ENCODE measurements at regions not wholly inside any gene's neighbourhood (a gene's known extent, or its start where the extent isn't known, plus 50 kb on each side); places are given as distances from the start of the nearest gene placed in this dataset.
"Not testable (repeated sequence)": the region's sequence is repeated elsewhere in the genome, so short reads cannot be mapped to it uniquely, and the experiment has no call there.

DNA sequence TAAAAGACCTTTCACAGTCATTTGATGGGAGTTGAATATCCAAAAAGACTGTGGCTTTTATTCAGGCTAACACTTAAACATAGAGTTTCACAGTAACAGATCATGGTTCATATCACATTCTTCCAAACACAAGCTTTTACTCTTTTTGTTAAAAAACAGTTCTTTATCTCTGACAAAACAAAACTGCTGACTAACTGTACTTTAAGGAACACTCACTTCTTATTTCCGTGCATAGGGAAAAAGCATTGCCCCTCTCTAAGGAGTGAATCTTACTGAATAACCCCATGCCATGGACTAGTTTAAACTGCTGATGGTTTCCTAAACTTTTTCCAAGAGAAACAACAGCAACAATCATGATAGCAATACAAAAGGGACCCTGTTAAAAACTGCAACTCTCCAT is 297.0 kb upstream of the INTU start:
- H3K27me3 Mint-ChIP-seq (ENCODE audit: low read depth), result peaks cover 3% of the 10 kb centered on the region
- POLR2A ChIA-PET, result interaction anchor here (0.6 kb wide), 1 partner anchor 263 kb away, joined by 3 read pairs; no protein-coding TSS in a partner anchor
- H3K9me3 Mint-ChIP-seq, result no peaks in the 10 kb centered on the region
- DNase-seq (ENCODE audit: low spot score), result no peak
- no peak for TF ChIP-seq CBFB (CRISPR knock-in tag; IDR thresholded peaks at IDR 0.05; ENCODE audit: low read depth)
- TF ChIP-seq KAT7 (CRISPR knock-in tag; IDR thresholded peaks at IDR 0.05; ENCODE audit: borderline replicate concordance), result no peak
- TF ChIP-seq, protein P1, sequence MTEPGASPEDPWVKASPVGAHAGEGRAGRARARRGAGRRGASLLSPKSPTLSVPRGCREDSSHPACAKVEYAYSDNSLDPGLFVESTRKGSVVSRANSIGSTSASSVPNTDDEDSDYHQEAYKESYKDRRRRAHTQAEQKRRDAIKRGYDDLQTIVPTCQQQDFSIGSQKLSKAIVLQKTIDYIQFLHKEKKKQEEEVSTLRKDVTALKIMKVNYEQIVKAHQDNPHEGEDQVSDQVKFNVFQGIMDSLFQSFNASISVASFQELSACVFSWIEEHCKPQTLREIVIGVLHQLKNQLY (CRISPR knock-in tag; IDR thresholded peaks at IDR 0.05), result no peak
- TF ChIP-seq, protein P2, sequence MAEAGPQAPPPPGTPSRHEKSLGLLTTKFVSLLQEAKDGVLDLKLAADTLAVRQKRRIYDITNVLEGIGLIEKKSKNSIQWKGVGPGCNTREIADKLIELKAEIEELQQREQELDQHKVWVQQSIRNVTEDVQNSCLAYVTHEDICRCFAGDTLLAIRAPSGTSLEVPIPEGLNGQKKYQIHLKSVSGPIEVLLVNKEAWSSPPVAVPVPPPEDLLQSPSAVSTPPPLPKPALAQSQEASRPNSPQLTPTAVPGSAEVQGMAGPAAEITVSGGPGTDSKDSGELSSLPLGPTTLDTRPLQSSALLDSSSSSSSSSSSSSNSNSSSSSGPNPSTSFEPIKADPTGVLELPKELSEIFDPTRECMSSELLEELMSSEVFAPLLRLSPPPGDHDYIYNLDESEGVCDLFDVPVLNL (CRISPR knock-in tag; IDR thresholded peaks at IDR 0.05; ENCODE audit: borderline replicate concordance, low read depth), result no peak
- no peak for TF ChIP-seq SOX15 (CRISPR knock-in tag; IDR thresholded peaks at IDR 0.05)
- TF ChIP-seq, protein P3, sequence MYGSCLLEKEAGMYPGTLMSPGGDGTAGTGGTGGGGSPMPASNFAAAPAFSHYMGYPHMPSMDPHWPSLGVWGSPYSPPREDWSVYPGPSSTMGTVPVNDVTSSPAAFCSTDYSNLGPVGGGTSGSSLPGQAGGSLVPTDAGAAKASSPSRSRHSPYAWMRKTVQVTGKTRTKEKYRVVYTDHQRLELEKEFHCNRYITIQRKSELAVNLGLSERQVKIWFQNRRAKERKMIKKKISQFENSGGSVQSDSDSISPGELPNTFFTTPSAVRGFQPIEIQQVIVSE (CRISPR knock-in tag; IDR thresholded peaks at IDR 0.05; ENCODE audit: borderline replicate concordance), result no peak
- TF ChIP-seq ZNF263 (CRISPR knock-in tag; IDR thresholded peaks at IDR 0.05; ENCODE audit: low read depth), result no peak
- TF ChIP-seq, protein P4, sequence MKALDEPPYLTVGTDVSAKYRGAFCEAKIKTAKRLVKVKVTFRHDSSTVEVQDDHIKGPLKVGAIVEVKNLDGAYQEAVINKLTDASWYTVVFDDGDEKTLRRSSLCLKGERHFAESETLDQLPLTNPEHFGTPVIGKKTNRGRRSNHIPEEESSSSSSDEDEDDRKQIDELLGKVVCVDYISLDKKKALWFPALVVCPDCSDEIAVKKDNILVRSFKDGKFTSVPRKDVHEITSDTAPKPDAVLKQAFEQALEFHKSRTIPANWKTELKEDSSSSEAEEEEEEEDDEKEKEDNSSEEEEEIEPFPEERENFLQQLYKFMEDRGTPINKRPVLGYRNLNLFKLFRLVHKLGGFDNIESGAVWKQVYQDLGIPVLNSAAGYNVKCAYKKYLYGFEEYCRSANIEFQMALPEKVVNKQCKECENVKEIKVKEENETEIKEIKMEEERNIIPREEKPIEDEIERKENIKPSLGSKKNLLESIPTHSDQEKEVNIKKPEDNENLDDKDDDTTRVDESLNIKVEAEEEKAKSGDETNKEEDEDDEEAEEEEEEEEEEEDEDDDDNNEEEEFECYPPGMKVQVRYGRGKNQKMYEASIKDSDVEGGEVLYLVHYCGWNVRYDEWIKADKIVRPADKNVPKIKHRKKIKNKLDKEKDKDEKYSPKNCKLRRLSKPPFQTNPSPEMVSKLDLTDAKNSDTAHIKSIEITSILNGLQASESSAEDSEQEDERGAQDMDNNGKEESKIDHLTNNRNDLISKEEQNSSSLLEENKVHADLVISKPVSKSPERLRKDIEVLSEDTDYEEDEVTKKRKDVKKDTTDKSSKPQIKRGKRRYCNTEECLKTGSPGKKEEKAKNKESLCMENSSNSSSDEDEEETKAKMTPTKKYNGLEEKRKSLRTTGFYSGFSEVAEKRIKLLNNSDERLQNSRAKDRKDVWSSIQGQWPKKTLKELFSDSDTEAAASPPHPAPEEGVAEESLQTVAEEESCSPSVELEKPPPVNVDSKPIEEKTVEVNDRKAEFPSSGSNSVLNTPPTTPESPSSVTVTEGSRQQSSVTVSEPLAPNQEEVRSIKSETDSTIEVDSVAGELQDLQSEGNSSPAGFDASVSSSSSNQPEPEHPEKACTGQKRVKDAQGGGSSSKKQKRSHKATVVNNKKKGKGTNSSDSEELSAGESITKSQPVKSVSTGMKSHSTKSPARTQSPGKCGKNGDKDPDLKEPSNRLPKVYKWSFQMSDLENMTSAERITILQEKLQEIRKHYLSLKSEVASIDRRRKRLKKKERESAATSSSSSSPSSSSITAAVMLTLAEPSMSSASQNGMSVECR (CRISPR knock-in tag; IDR thresholded peaks at IDR 0.05; ENCODE audit: borderline replicate concordance), result no peak
- TF ChIP-seq, protein P5, sequence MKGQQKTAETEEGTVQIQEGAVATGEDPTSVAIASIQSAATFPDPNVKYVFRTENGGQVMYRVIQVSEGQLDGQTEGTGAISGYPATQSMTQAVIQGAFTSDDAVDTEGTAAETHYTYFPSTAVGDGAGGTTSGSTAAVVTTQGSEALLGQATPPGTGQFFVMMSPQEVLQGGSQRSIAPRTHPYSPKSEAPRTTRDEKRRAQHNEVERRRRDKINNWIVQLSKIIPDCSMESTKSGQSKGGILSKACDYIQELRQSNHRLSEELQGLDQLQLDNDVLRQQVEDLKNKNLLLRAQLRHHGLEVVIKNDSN (CRISPR knock-in tag; IDR thresholded peaks at IDR 0.05), result no peak
- TF ChIP-seq, protein P6, sequence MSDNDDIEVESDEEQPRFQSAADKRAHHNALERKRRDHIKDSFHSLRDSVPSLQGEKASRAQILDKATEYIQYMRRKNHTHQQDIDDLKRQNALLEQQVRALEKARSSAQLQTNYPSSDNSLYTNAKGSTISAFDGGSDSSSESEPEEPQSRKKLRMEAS (CRISPR knock-in tag; IDR thresholded peaks at IDR 0.05), result no peak
- H3K27ac Mint-ChIP-seq, result no peak overlapping the region
- H3K36me3 Mint-ChIP-seq, result no peaks in the 10 kb centered on the region
- no peak for ATAC-seq
- H3K4me3 Mint-ChIP-seq, result no peak overlapping the region
- CTCF ChIA-PET, result no interaction called here
- no peaks in the 10 kb centered on the region for H3K4me1 Mint-ChIP-seq

DNA sequence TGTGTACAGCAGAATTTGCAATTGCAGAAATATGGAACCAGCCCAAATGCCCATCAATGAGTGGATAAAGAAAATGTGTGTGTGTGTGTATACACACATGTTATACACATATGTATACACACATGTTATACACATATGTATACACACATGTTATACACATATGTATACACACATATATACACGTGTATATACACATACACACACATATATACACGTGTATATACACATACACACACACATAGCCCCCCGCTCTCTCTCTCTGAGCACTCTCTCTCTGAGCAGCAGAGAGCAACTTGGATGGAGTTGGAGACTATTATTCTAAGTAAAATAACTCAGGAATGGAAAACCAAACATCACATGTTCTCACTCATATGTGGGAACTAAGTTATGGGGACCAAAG is 289.6 kb upstream of the INTU start:
- H3K27me3 Mint-ChIP-seq (ENCODE audit: low read depth); POLR2A ChIA-PET; ATAC-seq; DNase-seq (ENCODE audit: low spot score); H3K4me3 Mint-ChIP-seq; CTCF ChIA-PET; H3K27ac Mint-ChIP-seq; H3K36me3 Mint-ChIP-seq; H3K9me3 Mint-ChIP-seq; H3K4me1 Mint-ChIP-seq: not testable (repeated sequence)

DNA sequence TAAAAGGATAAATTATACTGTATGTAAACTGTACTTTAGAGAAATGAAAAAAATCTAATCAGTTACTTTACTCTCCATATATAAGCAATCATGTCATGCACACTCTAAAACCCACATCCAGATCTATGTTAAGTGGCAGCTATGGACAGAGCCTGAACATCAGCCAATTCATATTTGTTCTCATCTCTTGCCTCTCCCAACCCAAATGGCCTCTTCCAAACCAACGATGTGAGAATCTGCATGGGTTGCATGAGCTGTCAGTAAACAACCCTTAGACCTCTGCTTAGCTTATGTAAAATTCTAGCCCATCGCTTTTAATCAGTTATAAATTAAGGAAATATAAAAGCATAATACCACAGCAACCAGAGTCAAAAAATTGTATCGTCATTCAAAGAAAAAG is 288.7 kb upstream of the INTU start:
- no peaks in the 10 kb centered on the region for H3K36me3 Mint-ChIP-seq
- no peaks in the 10 kb centered on the region for H3K27me3 Mint-ChIP-seq (ENCODE audit: low read depth)
- H3K9me3 Mint-ChIP-seq, result peaks cover 7% of the 10 kb centered on the region
- ChIA-PET CTCF (no interaction called here), POLR2A (no interaction called here)
- H3K27ac Mint-ChIP-seq, result no peak overlapping the region
- H3K4me3 Mint-ChIP-seq, result no peak overlapping the region
- TF ChIP-seq TEAD4 (CRISPR knock-in tag; IDR thresholded peaks at IDR 0.05) (no peak), SMAD3 (CRISPR knock-in tag; IDR thresholded peaks at IDR 0.05; ENCODE audit: borderline replicate concordance) (no peak), ZNF121 (CRISPR knock-in tag; IDR thresholded peaks at IDR 0.05) (no peak), NR3C1 (CRISPR knock-in tag; conservative IDR thresholded peaks at IDR 0.05; ENCODE audit: low read depth) (no peak)
- TF ChIP-seq, protein P7, sequence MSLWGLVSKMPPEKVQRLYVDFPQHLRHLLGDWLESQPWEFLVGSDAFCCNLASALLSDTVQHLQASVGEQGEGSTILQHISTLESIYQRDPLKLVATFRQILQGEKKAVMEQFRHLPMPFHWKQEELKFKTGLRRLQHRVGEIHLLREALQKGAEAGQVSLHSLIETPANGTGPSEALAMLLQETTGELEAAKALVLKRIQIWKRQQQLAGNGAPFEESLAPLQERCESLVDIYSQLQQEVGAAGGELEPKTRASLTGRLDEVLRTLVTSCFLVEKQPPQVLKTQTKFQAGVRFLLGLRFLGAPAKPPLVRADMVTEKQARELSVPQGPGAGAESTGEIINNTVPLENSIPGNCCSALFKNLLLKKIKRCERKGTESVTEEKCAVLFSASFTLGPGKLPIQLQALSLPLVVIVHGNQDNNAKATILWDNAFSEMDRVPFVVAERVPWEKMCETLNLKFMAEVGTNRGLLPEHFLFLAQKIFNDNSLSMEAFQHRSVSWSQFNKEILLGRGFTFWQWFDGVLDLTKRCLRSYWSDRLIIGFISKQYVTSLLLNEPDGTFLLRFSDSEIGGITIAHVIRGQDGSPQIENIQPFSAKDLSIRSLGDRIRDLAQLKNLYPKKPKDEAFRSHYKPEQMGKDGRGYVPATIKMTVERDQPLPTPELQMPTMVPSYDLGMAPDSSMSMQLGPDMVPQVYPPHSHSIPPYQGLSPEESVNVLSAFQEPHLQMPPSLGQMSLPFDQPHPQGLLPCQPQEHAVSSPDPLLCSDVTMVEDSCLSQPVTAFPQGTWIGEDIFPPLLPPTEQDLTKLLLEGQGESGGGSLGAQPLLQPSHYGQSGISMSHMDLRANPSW (CRISPR knock-in tag; conservative IDR thresholded peaks at IDR 0.05; ENCODE audit: low read depth), result no peak
- DNase-seq (ENCODE audit: low spot score) (no peak), ATAC-seq (no peak)
- H3K4me1 Mint-ChIP-seq, result no peaks in the 10 kb centered on the region
